H9 (cell line): ENCODE measurements at regions not wholly inside any gene's neighbourhood (a gene's known extent, or its start where the extent isn't known, plus 50 kb on each side); places are given as distances from the start of the nearest gene placed in this dataset.

ENCODE experiments used
- DNase-seq: peaks from one replicate; pipeline ENCODE4 v3.0.0-alpha.2; 2017
- H2AFZ ChIP-seq: one replicate; pipeline ENCODE4 v1.6.1; 2013; ENCODE audit warnings: mild to moderate bottlenecking, low read length, control low read depth, moderate library complexity
- H2AK5ac ChIP-seq: 2 replicates; pipeline ENCODE4 v1.6.1; 2013; ENCODE audit warnings: low read length, control low read depth, mixed read lengths; ENCODE audit not compliant: insufficient read length
- H2BK120ac ChIP-seq: one replicate; pipeline ENCODE4 v1.6.1; 2013; ENCODE audit warnings: low read depth, mild to moderate bottlenecking, low read length, control low read depth, inconsistent platforms; ENCODE audit not compliant: poor library complexity, severe bottlenecking
- H2BK12ac ChIP-seq: 2 replicates; pipeline ENCODE4 v1.6.1; 2013; ENCODE audit warnings: low read length, control low read depth, mixed read lengths, low read depth; ENCODE audit not compliant: insufficient read length
- H2BK15ac ChIP-seq: 2 replicates; pipeline ENCODE4 v1.6.1; 2013; ENCODE audit warnings: low read depth, low read length, control low read depth
- H2BK20ac ChIP-seq: one replicate; pipeline ENCODE4 v1.6.1; 2013; ENCODE audit warnings: low read depth, mild to moderate bottlenecking, low read length, control low read depth, inconsistent platforms; ENCODE audit not compliant: poor library complexity, severe bottlenecking
- H2BK5ac ChIP-seq: 2 replicates; pipeline ENCODE4 v1.6.1; 2013; ENCODE audit warnings: low read length, control low read depth, mixed read lengths; ENCODE audit not compliant: insufficient read length
- H3K14ac ChIP-seq: 2 replicates; pipeline ENCODE4 v1.6.1; 2013; ENCODE audit warnings: low read length, control low read depth; ENCODE audit not compliant: insufficient read depth
- H3K18ac ChIP-seq: 2 replicates; pipeline ENCODE4 v1.6.1; 2013; ENCODE audit warnings: low read depth, mild to moderate bottlenecking, mixed read lengths, low read length, control low read depth; ENCODE audit not compliant: insufficient read length
- H3K23ac ChIP-seq: 2 replicates; pipeline ENCODE4 v1.6.1; 2013; ENCODE audit warnings: low read length, control low read depth, mixed read lengths, low read depth; ENCODE audit not compliant: insufficient read length
- H3K23me2 ChIP-seq: 2 replicates; pipeline ENCODE4 v1.6.1; 2013; ENCODE audit warnings: low read depth, mild to moderate bottlenecking, mixed read lengths, low read length, control low read depth; ENCODE audit not compliant: insufficient read length, poor library complexity, severe bottlenecking
- H3K27ac ChIP-seq: 2 replicates; pipeline ENCODE4 v1.5.1; 2013; ENCODE audit warnings: low read length, control low read depth, mixed read lengths, low read depth; ENCODE audit not compliant: insufficient read length
- H3K27me3 ChIP-seq: 2 replicates; pipeline ENCODE4 v1.6.1; 2013; ENCODE audit warnings: low read length, control low read depth, inconsistent platforms; ENCODE audit not compliant: insufficient read depth
- H3K4ac ChIP-seq: 2 replicates; pipeline ENCODE4 v1.6.1; 2013; ENCODE audit warnings: low read depth, mild to moderate bottlenecking, control low read depth, inconsistent platforms, low read length, moderate library complexity
- H3K4me1 ChIP-seq: 2 replicates; pipeline ENCODE4 v1.6.1; 2013; ENCODE audit warnings: low read length, control low read depth, inconsistent platforms; ENCODE audit not compliant: insufficient read depth
- H3K4me2 ChIP-seq: 2 replicates; pipeline ENCODE4 v1.6.1; 2013; ENCODE audit warnings: low read length, control low read depth, mixed read lengths; ENCODE audit not compliant: insufficient read length, insufficient read depth
- H3K56ac ChIP-seq: 2 replicates; pipeline ENCODE4 v1.6.1; 2013; ENCODE audit warnings: low read depth, mild to moderate bottlenecking, mixed read lengths, low read length, control low read depth; ENCODE audit not compliant: insufficient read length
- H3K79me1 ChIP-seq: 2 replicates; pipeline ENCODE4 v1.6.1; 2013; ENCODE audit warnings: low read depth, mild to moderate bottlenecking, moderate library complexity, low read length, control low read depth, inconsistent platforms; ENCODE audit not compliant: insufficient read depth, poor library complexity, severe bottlenecking
- H3K79me2 ChIP-seq: 2 replicates; pipeline ENCODE4 v1.6.1; 2013; ENCODE audit warnings: low read length, control low read depth, inconsistent platforms; ENCODE audit not compliant: insufficient read depth
- H3K9ac ChIP-seq: 2 replicates; pipeline ENCODE4 v1.6.1; 2013; ENCODE audit warnings: low read length, control low read depth, mixed read lengths; ENCODE audit not compliant: insufficient read length; ENCODE audit errors: extremely low read depth
- H3K9me3 ChIP-seq: one replicate; pipeline ENCODE4 v1.6.1; 2013; ENCODE audit warnings: low read depth, low read length, inconsistent platforms; ENCODE audit not compliant: control insufficient read depth
- H3T11ph ChIP-seq: one replicate; pipeline ENCODE4 v1.6.1; 2013; ENCODE audit warnings: mild to moderate bottlenecking, low read length, control low read depth, inconsistent platforms
- H4K20me1 ChIP-seq: one replicate; pipeline ENCODE4 v1.6.1; 2013; ENCODE audit not compliant: control insufficient read depth, insufficient read length, insufficient read depth
- H4K5ac ChIP-seq: 2 replicates; pipeline ENCODE4 v1.6.1; 2013; ENCODE audit warnings: low read depth, mild to moderate bottlenecking, mixed read lengths, low read length, control low read depth; ENCODE audit not compliant: insufficient read length
- H4K8ac ChIP-seq: replicated peaks from 2 replicates; pipeline ENCODE4 v1.6.1; 2013; ENCODE audit warnings: low read length, control low read depth, mixed read lengths, low read depth; ENCODE audit not compliant: insufficient read length
- H4K91ac ChIP-seq: 2 replicates; pipeline ENCODE4 v1.6.1; 2013; ENCODE audit warnings: low read depth, mild to moderate bottlenecking, moderate library complexity, mixed read lengths, low read length, control low read depth; ENCODE audit not compliant: insufficient read length
- H3K27ac Mint-ChIP-seq, 3 experiments: 2 replicates in 2 of 3; 3 replicates in 1 of 3; pipeline ENCODE4 v1.8.0; 2020 to 2021; ENCODE audit warnings: mixed read lengths in 3 of 3, mild to moderate bottlenecking in 1 of 3, moderate library complexity in 1 of 3
- H3K27me3 Mint-ChIP-seq: 2 replicates; pipeline ENCODE4 v1.8.0; 2021; ENCODE audit warnings: low read depth, mild to moderate bottlenecking, moderate library complexity, mixed read lengths
- H3K36me3 Mint-ChIP-seq, 3 experiments: 2 replicates in 2 of 3; 3 replicates in 1 of 3; pipeline ENCODE4 v1.8.0; 2020 to 2021; ENCODE audit warnings: low read depth in 3 of 3, mixed read lengths in 3 of 3; ENCODE audit not compliant: insufficient read depth in 1 of 3
- H3K4me1 Mint-ChIP-seq, 2 experiments: 2 replicates each; pipeline ENCODE4 v1.8.0; 2020; ENCODE audit warnings: mixed read lengths in 2 of 2
- H3K4me3 Mint-ChIP-seq, 2 experiments: 2 replicates in 1 of 2; 3 replicates in 1 of 2; pipeline ENCODE4 v1.8.0; 2020 to 2021; ENCODE audit warnings: mild to moderate bottlenecking in 2 of 2, mixed read lengths in 2 of 2, moderate library complexity in 1 of 2
- H3K9me3 Mint-ChIP-seq, 2 experiments: 2 replicates in 1 of 2; 3 replicates in 1 of 2; pipeline ENCODE4 v1.8.0; 2020; ENCODE audit warnings: mild to moderate bottlenecking in 2 of 2, mixed read lengths in 2 of 2, moderate library complexity in 1 of 2
- CTCF ChIP-seq: fragments of 200-600 bp; sonication (generic); conservative IDR thresholded peaks from 3 replicates; pipeline ENCODE4 v1.8.0; 2021; ENCODE audit warnings: antibody characterized with exemption, mild to moderate bottlenecking
- WGBS: extraction: QIAGEN DNeasy Blood & Tissue Kit; methylation state at CpG from one replicate; pipeline ENCODE4 v1.1.7; 2013; ENCODE audit warnings: missing lambda C conversion rate, low lambda C conversion rate, mixed read lengths; ENCODE audit not compliant: insufficient read length; ENCODE audit errors: extremely low coverage; 5-methylcytosine and 5-hydroxymethylcytosine counted together

- no peak overlapping the region for H2AFZ ChIP-seq
- H3K27ac ChIP-seq: no peak overlapping the region
- H3K23me2 ChIP-seq: no peaks in the 10 kb centered on the region
- no peak overlapping the region for H3K18ac ChIP-seq
- no peak overlapping the region for H4K8ac ChIP-seq
- no peak overlapping the region for H2BK15ac ChIP-seq
- WGBS: no CpG with 5 or more reads among the region's 8 CpGs
- H3K4ac ChIP-seq: no peak overlapping the region
- no peaks in the 10 kb centered on the region; a peak in 1 of 5 replicates for H3K9me3 Mint-ChIP-seq
- H3K27me3 Mint-ChIP-seq: no peaks in the 10 kb centered on the region
- no peak overlapping the region for H3K14ac ChIP-seq
- no peak overlapping the region for H2BK12ac ChIP-seq
- H3K79me1 ChIP-seq: no peaks in the 10 kb centered on the region
- peak; percentile 69 for TF ChIP-seq CTCF
- no peak overlapping the region for H2BK120ac ChIP-seq
- peaks cover 3% of the 10 kb centered on the region; the same call in 1 of the 2 replicates for H3K4me1 ChIP-seq
- no peak overlapping the region for H3K4me2 ChIP-seq
- H3K9me3 ChIP-seq: no peaks in the 10 kb centered on the region
- no peaks in the 10 kb centered on the region for H3K79me2 ChIP-seq
- no peak overlapping the region for H3T11ph ChIP-seq
- H3K9ac ChIP-seq: no peak overlapping the region
- H3K27me3 ChIP-seq: no peaks in the 10 kb centered on the region
- H3K36me3 Mint-ChIP-seq: no peaks in the 10 kb centered on the region
- no peak overlapping the region for H2AK5ac ChIP-seq
- H3K27ac Mint-ChIP-seq: no peak overlapping the region; a peak in 1 of 7 replicates
- H2BK20ac ChIP-seq: no peak overlapping the region
- no peak for DNase-seq
- H3K4me3 Mint-ChIP-seq: no peak overlapping the region
- peaks cover 9 to 12% of the 10 kb centered on the region in 2 experiments for H3K4me1 Mint-ChIP-seq
- H4K5ac ChIP-seq: no peak overlapping the region
- no peak overlapping the region for H2BK5ac ChIP-seq
- H3K56ac ChIP-seq: no peak overlapping the region
- no peak overlapping the region for H4K91ac ChIP-seq
- no peaks in the 10 kb centered on the region for H4K20me1 ChIP-seq
- H3K23ac ChIP-seq: no peak overlapping the region
Observed at GRCh38 chr4:188246488-188246887, 107.2 kb downstream of the TRIML1 start.
